ENCODE measurements at regions not wholly inside any gene's neighbourhood (a gene's known extent, or its start where the extent isn't known, plus 50 kb on each side); places are given as distances from the start of the nearest gene placed in this dataset.

- no peak for TF ChIP-seq POLR2A (IDR thresholded peaks at IDR 0.05)
- TF ChIP-seq CTCF (IDR thresholded peaks at IDR 0.05) = no peak
- TF ChIP-seq POLR2AphosphoS5 (IDR thresholded peaks at IDR 0.05) = no peak
Observed at GRCh38 chr4:137627739-137628460, 95.6 kb upstream of the PCDH18 start.

Measured in upper lobe of left lung (tissue), 4 donors.